Fibroblast of the aortic adventitia (primary cell): ENCODE measurements at regions not wholly inside any gene's neighbourhood (a gene's known extent, or its start where the extent isn't known, plus 50 kb on each side); places are given as distances from the start of the nearest gene placed in this dataset.

ENCODE experiments used
- DNase-seq: peaks from one replicate; pipeline ENCODE4 v3.0.0-alpha.2; 2010; ENCODE audit warnings: low read depth
- H3K4me3 ChIP-seq: 2 replicates; pipeline ENCODE4 v1.5.1; 2011; ENCODE audit warnings: low read depth, mild to moderate bottlenecking, control low read depth, low read length, moderate library complexity
- TF ChIP-seq, protein P1 (sequence below): IDR thresholded peaks from 2 replicates; pipeline ENCODE4 v1.5.1; 2011; ENCODE audit warnings: mild to moderate bottlenecking, low read length, control low read depth, inconsistent platforms; ENCODE audit not compliant: insufficient read depth

DNA sequence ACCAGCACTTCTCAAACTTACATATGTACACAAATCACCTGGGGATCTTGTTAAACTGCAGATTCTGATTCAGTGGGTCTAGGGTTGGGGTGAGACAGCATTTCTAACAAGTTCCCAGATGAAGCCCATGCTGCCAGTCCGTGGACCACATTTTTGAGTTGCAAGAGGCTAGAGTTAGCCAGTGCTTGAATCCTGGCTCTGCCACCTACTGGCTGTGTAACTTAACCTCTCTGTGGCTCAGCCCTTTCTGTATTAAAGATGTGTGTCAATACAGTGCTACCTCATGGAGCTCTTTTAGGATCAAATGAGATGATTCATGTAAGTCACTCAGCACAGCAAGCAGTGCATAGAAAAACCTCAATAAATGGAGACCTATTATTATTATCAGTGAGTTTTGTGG, 90.2 kb upstream of the ISX start:
- H3K4me3 ChIP-seq, result no peak overlapping the region
- no peak for DNase-seq
- TF ChIP-seq, protein P1, sequence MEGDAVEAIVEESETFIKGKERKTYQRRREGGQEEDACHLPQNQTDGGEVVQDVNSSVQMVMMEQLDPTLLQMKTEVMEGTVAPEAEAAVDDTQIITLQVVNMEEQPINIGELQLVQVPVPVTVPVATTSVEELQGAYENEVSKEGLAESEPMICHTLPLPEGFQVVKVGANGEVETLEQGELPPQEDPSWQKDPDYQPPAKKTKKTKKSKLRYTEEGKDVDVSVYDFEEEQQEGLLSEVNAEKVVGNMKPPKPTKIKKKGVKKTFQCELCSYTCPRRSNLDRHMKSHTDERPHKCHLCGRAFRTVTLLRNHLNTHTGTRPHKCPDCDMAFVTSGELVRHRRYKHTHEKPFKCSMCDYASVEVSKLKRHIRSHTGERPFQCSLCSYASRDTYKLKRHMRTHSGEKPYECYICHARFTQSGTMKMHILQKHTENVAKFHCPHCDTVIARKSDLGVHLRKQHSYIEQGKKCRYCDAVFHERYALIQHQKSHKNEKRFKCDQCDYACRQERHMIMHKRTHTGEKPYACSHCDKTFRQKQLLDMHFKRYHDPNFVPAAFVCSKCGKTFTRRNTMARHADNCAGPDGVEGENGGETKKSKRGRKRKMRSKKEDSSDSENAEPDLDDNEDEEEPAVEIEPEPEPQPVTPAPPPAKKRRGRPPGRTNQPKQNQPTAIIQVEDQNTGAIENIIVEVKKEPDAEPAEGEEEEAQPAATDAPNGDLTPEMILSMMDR, result no peak

DNA sequence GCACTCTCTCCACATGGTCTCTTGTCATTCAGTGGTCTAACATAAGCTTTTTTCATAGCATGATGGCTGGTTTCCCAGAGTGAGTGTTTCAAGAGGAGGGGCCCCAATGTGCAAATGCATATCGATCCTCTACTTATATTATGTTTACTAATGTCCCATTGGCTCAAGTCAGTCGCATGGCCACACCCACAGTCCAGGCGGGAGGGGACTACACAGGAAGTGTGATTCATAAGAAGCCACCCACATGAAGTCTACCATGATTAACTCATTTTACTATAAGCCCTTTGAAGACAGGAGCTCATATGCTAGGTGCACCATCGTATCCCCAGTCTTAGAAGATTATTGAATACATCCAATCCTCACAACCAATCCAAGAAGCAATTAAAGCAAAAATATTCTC, 89.5 kb upstream of the ISX start:
- TF ChIP-seq, protein P1, result no peak
- no peak overlapping the region for H3K4me3 ChIP-seq
- DNase-seq, result no peak

DNA sequence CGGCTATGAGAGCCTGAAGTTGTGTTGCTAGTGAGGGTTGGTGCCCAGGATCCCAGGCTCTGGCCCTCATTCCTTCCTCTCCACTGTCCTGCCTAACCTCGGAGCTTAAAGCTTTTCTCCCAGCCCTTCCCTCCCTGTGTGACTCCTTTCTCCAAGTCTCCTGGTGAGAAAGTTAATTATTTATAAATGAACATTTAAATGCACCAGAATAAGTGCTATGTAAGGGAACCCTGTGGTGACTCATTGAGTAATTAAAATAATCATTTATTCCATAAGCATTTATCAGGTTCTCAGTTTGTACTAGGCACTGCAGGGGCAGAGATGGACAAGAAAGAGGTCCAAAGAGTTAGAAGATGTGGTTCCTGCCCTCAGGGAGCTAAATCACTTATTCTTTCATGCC, 89.1 kb upstream of the ISX start:
- H3K4me3 ChIP-seq, result no peak overlapping the region
- TF ChIP-seq, protein P1, result no peak
- no peak for DNase-seq

DNA sequence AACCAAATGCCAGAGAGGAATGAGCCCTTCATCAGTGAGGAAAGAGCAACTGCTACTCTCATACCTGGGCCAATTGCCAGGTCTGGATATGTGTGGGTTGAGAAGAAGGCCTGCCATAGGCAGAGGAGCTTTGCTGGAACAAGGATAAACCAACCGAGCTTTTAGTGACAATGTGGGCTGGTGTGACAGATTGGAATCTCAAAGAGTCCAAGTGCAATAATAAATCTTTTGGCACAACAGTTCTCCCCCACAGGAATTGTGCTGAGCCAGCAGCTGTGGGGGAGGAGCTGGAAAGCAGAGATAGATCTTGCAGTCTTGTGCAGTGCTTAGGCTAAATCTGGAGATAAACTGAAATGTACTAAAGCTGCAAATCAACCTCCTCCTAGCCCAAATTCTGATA, 79.4 kb upstream of the ISX start:
- TF ChIP-seq, protein P1, result no peak
- H3K4me3 ChIP-seq, result no peak overlapping the region
- DNase-seq, result no peak

DNA sequence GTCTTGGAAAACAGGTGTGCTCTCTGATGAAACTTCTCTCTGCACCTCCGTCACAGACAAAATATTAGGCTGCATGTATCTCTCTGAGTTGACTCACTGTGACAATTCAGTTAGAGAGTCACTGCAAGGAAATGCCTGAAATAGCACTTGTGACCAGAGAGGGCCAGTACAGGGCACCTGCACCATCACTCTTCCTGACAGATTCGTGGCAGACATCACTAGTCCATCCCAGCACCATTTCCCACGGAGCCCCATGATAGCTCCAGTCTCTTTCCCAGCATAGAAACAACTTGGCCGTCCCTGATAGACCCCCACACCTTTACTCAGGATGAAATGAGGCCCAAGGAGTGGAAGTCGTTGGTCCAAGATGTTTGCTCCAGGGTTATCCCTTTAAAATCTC, 73.3 kb upstream of the ISX start:
- DNase-seq, result no peak
- TF ChIP-seq, protein P1, result no peak
- no peak overlapping the region for H3K4me3 ChIP-seq

DNA sequence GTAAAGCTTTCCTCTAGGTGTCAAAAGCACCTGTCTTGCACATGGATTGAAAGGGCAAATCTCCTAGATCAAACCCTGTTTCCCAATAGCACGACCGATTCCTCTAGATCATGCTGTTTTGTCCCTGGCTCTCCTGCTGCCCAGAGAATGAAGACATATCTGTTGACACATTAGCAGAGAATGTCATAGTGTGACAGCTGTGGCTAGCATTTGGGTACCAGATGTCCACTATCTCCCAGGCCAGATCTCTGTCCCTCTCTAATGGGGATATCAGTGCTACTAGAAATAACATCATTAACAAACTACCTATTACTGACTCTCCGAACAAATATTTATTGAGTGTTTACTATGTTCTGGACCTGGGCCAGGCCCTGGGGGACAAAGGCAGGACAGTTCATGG, 72.4 kb upstream of the ISX start:
- no peak for DNase-seq
- H3K4me3 ChIP-seq, result no peak overlapping the region

More for the DNA sequence above, 72.4 kb upstream of the ISX start:
- TF ChIP-seq, protein P1, result no peak
